GM03348 (cell line): ENCODE measurements at regions not wholly inside any gene's neighbourhood (a gene's known extent, or its start where the extent isn't known, plus 50 kb on each side); places are given as distances from the start of the nearest gene placed in this dataset.
A peak's percentile ranks its signal among the peaks of the same experiment; 100 is the strongest.
"Not testable (repeated sequence)": the region's sequence is repeated elsewhere in the genome, so short reads cannot be mapped to it uniquely, and the experiment has no call there.

Source experiments
- DNase-seq: peaks from one replicate; pipeline ENCODE4 v3.0.0; 2012; ENCODE audit warnings: low spot score

DNA sequence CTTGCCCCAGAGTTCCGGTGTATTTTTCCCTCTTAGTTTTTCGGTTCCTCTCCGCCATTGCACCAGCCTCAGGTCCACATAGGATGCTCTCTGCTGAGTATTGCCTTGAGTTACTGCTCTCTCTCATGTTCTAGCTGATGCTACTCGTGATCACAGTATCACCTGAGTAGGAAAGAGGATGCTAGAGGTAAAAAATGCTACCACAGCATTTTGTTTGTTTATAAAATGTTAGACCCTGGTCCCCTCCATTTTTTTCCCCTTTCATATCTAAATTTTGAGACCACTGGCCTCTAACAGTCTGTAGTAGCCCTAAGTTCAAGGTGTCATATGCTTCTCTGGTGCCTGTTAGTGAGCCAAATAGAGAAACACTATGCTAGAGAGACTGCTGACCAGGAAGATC lies 175.5 kb downstream of the OR2B2 start:
- DNase-seq, result no peak

DNA sequence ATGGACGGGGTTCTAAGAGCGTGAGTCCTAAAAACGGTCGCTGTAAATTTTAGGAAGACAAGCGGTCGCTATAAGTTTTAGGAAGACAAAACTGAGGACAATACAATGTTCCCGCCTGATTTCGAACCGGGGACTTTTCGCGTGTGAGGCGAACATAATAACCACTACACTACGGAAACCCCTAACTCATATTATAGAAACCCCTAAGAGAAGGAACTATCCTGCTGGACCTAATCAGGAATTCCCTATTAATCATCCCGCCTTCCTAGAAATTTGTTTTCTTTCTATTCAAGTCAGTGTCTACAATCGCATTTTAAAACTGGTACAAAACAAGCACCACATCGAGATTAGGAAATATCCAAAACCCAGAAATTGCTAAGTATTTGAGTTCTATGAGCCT lies 183.8 kb downstream of the OR2B2 start:
- no peak for DNase-seq

DNA sequence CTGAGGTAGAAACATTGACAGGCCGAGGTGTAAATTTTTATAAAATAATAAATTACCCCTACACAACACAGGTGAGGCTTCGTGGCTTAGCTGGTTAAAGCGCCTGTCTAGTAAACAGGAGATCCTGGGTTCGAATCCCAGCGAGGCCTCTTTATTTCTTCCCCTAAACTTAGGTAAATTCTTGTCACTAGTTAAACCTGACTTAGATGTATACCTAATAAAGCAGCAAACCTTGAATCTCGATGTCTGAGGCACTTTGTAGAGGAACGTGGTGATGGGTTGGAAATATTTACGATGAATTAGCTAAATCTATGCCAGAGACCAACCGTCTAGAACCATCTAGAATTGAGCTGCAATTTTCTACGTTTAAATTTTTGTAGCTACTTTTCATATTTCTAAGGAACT lies 185.6 kb downstream of the OR2B2 start:
- DNase-seq, result no peak

DNA sequence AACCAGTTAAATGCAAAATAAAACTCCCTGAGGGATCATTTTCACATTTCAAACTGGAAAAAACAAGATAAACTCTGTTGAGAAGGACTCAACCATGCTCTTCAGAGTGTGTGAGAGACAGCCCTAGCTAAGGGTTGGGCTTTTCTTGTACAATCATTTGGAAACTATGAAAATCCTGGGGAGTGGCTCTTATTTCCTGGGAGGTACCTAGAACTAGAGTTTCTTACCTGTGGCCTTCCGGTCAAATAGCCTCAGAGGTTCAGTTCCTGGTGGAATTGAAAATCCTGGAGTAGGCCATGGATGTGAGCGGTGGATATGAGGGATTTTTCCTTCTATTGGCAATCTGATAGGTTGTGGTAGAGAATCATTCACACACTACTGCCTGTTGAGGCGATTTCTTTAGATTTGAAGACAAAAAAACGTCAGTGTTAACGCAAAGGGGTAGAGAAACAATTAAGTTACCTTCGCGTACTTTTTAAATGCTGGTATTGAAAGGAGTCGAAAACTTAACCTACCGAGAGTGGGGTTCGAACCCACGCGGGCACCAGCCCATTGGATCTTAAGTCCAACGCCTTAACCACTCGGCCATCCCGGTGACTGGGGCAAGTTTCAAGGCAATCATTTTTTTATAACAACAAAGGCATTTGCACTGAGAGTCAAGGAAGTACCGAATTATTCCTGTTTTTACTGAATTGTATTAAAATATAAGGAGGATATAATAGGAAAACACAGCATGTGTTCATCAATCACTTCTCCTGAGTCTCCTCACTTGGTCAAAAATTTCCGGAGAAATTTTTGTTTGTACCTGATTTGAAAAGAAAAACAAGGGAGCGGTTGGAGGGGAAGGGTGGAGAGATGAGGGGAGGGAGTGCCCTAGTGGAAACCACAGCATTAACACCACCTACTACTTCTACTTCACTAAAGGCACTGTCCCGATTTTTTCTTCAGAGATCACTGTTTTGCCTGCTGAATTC lies 191.3 kb downstream of the OR2B2 start:
- no peak for DNase-seq

DNA sequence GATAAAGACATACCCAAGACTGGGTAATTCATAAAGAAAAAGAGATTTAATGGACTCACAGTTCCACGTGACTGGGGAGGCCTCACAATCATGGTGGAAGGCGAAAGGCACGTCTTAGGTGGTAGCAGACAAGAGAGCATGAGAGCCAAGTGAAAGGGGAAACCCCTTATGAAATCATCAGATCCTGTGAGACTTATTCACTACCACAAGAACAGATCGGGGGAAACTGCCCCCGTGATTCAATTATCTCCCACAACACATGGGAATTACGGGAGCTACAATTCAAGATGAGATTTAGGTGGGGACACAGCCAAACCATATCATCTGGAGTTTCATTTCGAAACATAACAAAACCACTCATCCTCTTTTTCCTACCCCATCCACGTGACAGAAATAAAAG lies 193.2 kb downstream of the OR2B2 start:
- not testable (repeated sequence) for DNase-seq

DNA sequence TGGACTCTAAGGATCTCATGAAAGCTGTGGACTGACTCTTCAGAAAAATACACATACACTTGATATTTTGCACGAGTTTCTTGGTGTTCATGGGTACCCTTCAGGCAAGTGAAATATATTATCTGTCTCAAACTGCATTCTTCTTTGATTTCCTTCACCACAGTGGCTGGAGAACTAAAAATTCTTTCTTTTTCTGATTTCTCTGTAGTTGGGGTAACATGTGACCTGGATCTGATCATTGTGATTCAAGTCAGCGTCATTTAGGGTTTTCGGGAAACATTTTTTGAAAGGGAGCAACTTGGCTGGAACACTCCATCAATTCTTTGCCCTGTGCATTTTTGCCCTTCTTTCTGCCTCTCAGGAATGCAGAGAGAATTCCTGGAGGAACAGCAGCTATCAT lies 205.8 kb downstream of the OR2B2 start:
- no peak for DNase-seq

DNA sequence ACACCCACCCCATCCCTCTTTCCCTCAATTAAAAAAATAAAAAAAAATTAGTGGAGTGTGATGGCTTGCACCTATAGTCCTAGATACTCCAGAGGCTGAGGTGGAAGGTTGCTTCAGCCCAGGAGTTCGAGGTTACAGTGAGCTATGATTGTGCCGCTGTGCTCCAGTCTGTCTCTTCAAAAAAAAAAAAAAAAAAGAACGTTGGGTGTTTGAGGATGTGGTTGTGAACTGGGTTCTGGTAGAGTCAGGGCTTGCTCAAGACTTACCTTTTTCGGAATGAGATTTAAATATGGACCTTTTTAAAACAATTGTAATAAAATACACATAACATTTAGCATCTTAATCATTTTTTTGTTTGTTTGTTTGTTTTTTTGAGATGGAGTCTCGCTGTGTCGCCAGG lies 211.9 kb downstream of the OR2B2 start:
- no peak for DNase-seq

DNA sequence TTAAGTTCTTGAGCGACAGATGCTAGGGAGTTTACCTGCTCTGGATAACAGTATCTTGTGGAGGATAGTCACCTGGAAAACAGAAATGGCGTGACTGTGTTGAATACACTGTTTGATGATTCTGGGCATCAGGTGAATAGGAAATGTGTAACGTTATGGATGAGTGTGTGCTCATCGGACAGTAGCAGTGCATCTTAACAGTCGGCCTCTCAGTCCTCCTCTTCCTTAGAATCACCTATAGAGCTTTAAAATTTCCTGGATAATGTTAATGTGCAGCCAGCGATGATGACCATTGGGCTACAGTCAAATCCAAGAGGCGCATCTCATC lies 217.7 kb downstream of the OR2B2 start:
- no peak for DNase-seq

DNA sequence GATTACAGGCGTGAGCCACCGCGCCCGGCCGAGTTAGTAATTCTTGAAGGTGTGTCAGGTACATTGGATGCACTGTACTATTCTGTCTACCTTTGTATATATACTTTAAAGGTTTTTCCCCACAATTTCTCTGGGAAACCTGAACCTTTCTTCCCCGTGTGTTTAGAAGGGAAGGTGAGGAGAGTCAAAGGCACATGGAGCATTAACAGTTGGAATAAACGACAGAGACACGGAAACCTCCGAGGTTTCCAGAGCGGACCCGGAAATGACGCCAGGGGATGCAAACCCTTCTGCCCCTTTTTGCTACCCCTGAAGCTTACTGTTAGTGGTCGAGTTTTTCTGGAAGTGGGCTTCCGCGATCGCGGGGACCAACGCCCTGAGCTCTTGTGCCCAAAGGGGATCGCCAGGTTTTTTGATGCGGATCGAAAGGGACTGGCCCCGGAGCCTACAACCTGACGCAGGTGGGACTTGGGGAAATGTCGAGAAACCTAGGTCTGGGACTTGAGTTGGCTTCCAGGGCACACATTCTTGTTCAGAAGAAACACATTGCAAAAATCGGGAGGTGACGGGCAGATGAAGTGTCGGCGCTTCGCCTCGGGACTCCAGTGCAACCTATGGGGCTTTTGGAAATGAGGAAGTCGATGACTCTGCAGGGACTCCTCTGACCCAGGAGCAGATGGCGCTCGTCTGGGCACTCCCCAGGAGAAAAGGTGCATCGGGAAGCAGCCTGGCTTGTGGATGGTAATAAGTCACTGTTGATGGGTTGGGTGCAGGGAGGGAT lies 218.2 kb downstream of the OR2B2 start:
- DNase-seq, result no peak

DNA sequence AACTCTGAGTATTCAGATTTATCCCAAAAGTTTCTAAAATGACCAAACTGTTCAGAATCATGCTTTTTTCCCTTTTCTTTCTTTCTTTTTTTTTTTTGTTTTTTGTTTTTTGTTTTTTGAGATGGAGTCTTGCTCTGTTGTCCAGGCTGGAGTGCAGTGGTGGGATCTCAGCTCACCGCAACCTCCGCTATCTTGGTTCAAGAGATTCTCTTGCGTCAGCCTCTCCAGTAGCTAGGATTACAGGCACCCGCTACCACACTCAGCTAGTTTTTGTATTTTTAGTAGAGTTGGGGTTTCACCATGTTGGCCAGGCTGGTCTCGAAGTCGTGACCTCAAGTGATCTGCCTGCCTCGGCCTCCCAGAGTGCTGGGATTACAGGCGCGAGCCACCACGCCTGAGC lies 219.2 kb upstream of the ZNF184 start:
- DNase-seq, result not testable (repeated sequence)

DNA sequence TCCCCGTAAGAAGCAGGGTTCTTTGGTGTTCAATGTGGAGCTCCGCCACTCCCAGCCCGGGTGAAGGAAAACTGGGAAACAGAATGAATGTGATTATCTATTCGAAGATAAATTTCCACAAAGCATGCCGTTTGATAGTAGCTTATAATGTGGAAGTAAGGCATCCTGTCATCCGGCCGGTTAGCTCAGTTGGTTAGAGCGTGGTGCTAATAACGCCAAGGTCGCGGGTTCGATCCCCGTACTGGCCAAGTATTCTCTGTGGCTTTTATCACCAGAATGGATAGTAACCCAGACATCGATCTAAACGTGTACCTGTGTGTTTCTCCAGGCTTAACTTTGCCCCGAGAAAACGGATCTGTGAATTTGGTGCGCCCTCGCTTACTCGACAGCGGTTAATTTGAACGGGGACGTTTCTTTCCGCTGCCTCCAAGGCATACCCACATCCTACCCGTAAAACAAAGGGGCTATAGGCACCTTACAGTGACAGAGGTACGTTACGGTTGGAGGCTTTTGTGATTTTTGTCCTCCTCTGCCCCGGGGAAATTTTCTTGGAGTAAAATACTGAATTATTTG lies 215.2 kb upstream of the ZNF184 start:
- peak; percentile 71 for DNase-seq

DNA sequence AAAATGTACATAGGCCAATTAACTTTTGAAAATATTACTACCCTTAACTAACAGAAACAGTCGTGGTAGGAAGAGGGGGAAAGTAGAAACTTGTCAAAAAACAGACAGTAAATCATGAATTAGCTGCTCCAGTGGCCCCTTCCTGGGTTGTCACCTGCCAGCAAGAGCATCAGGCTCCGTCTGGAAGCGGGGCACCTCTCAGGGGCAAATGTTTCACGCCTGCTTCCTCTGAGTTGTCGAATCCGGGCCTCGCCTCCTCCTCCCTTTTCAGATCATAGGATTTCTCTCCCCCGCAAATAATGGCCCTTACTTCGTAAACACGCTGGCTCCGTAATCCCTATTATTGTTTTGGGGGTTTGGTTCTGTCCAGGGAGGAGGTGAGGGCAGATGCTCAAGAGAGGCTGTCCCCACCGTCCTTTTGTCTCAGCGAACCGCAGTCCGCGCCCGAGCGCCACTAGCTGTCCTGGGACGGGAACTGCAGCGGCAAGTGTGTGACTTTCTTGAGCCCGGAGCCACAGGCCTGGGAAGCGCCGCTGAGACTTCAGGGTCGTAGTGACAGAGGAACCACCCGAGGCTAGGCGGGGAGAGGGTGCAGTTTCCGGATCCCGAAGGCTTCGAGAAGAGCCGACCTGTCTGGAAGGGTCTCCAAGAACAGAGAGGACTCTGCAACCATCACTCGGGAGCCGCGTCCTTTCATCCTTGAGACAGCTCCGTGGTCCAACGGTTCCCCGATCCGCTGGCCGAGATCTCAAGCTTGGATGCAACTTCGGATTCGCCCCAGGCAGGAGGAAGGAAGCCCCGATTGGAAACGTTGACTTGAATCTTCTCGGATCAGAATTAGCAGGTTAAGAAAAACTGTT lies 214.5 kb upstream of the ZNF184 start:
- peak; percentile 86 for DNase-seq

DNA sequence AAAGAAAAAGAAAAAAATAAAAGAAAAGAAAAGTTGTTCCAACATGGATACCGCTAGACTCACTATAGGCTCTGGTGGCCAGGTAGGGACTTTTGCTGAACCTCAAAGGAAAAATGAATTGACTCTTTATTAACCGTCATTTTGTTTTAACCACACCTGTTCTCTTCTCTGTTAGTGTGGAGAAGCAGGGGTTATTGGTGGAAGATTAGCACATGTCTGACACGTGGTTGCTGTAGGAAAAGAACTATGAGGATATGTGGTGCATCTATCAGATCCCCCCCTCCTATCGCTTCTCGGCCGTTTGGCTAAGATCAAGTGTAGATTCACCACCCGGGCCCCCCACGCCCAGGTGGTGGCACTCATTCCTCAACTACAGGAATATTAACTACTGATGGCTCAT lies 212.4 kb upstream of the ZNF184 start:
- no peak for DNase-seq

DNA sequence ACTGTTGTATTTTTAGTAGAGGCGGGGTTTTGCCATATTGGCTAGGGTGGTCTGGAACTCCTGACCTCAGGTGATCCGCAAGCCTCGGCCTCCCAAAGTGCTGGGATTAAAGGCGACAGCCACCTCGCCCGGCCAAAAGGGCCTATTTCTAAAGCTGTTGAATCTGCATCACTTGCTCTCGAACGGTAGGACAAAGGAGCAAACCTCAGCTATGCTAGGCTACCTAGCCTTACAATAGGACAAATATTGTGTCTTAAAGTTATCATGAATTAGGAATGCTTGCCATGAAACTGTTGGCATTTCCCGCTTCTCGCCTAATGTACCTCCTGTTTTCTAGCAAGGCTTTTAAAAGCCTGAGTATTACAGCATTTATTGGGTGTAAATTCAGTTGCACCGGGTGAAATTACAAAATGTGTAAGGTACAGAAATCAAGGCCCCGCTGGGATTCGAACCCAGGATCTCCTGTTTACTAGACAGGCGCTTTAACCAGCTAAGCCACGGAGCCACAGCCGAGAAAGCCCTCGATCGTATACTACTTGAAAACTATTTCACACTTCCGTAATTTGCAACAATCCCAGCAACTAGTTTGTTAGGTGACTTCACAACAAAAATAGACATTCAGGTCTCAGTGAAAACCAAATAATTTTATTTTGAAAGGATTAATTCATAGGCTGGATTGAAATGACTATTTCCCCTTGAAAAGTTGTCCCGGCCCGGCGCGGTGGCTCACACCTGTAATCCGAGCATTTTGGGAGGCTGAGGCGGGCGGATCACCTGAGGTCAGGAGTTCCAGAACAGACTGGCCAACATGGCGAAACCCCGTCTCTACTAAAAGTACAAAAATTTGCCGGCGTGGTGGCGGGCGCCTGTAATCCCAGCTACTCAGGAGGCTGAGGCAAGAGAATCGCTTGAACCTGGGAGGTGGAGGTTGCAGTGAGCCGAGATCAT lies 211.6 kb upstream of the ZNF184 start:
- peak; percentile 43 for DNase-seq

DNA sequence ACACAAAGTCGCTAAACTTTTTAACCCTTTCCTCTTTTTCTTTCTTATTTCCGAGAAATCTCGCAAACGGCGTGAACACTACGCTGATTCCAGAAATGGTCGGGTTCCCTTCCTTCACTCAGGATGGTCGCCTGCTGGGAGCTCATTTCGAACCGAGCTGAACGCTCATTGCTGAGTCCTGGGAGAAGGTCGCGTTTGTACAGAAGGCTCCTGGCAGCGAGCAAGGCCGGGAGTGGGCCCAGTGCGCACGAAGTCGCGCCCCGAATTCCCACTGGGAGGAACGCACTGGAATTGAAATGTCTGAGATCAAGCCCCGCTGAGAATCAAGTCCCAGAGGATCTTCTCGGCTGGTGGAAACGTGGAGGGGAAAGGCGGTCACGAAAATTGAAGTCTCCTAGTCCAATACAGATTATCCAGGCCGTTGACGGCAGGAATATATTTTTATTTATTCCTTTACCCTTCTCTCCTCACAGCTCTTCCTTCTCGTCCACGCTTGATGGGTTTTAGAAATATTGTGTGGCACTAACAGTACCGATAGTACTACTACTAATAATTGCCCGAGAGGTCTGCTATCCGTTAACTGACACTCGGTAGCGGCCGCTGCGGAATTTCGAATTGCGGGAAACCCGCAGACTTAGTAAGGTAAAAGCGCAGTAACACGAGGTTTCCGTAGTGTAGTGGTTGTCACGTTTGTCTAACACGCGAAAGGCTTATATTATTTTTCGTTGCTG lies 207.2 kb upstream of the ZNF184 start:
- no peak for DNase-seq

DNA sequence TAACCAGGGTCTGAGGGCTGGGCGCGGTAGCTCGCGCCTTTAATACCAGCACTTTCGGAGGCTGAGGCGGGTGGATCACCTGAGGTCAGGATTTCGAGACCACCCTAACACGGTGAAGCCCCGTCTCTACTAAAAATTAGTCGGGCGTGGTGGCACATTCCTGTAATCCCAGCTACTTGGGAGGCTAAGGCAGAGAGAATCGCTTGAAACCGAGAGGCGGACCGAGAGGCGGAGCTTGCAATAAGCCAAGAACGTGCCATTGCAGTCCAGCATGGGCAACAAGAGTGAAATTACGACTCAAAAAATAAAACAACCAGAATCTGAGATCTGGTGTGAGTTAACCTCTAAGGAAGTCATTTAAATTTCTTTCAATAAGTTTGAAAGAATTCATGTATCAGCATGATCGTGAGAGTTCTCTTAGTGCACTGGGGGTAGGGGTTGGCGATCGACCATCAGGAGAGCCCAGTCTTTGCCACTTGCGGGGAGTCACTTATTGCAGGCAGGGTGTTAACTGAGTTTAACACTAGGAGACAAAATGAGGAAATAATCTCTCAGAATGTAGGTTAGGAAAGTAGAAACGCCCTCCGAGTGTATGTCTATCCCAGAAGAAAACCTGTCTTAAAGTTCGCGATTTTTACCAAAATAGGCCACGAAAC lies 206.5 kb upstream of the ZNF184 start:
- DNase-seq, result no peak

DNA sequence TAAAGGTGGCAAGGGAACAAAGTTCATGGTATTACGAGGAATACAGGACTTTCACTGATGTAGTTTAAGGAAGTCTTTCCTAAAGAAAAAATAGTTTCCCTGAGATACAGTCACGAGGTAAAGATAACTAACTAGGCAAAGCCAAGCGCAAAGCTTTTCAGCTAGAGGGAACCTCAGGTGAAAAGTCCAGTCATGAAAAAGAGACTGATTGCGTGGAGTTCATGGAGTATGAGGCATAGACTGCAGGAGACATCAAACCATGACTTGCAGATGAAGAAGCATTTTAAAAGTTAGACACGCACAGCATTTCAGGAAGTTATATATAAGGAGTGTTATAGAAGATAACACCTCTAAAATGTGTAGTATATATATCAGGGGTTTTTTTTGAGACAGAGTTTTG lies 205.6 kb upstream of the ZNF184 start:
- DNase-seq, result no peak

DNA sequence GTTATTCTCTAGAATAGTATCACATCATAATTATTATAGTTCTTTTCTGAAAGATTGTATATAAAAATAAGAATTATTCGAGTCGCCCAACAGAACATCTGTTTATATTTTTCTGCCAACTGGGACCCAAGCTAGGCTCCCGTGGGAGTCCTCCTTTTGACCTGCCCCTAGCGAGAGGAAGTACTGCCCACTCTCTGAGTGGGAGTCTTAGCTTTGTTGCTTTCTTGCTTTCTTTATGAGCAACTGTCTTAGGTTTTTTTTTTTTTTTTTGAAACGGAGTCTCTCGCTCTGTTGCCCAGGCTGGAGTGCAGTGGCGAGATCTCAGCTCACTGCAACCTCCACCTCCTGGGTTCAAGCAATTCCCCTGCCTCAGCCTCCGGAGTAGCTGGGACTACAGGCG lies 202.0 kb upstream of the ZNF184 start:
- DNase-seq, result no peak

DNA sequence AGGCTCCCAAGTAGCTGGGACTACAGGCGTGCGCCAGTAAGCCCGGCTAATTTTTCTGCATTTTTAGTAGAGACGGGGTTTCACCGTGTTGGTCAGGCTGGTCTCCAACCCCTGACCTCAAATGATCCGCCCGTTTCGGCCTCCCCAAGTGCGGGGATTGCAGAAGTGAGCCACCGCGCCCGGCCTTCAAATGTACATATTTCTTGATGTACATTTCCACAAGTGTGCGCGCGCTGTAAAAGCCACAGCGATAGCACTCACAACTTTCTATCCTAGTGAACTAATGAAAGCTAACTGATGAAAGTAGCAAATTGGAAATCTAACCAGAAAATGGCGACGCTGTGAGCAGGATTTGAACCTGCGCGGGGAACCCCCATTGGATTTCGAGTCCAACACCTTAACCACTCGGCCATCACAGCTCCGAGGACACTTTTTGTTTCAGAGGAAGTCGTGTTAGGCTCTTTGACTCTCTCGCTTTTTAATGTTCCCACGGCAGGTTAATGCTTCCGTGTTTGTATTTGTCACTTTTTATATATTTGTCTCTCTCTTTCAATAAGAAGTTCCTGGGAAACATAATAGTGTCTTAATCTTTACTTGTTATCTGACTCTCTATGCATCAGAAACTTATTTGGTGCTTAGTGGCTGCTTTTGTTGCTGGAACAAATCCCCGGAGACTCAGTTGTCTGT lies 199.4 kb upstream of the ZNF184 start:
- DNase-seq, result no peak
